ENCODE measurements at regions not wholly inside any gene's neighbourhood (a gene's known extent, or its start where the extent isn't known, plus 50 kb on each side); places are given as distances from the start of the nearest gene placed in this dataset.
A peak's percentile ranks its signal among the peaks of the same experiment; 100 is the strongest.
"Not testable (repeated sequence)": the region's sequence is repeated elsewhere in the genome, so short reads cannot be mapped to it uniquely, and the experiment has no call there.

GRCh38 chr6:153412519-153412918, 281.4 kb upstream of the RGS17 start:
- no peak for DNase-seq (ENCODE audit: low read depth)

GRCh38 chr6:153411070-153411648, 280.1 kb upstream of the RGS17 start:
- DNase-seq (ENCODE audit: low read depth), result no peak

- no peak for DNase-seq (ENCODE audit: low read depth)
These were observed 274.8 kb upstream of the RGS17 start for GRCh38 chr6:153405931-153406330.

GRCh38 chr6:153401751-153402150, 270.7 kb upstream of the RGS17 start:
- DNase-seq (ENCODE audit: low read depth), result no peak

- DNase-seq (ENCODE audit: low read depth), result peak; percentile 1
These were observed 261.1 kb upstream of the RGS17 start for GRCh38 chr6:153392156-153392555.

- DNase-seq (ENCODE audit: low read depth), result no peak
These were observed 242.8 kb upstream of the RGS17 start for GRCh38 chr6:153373869-153374268.

GRCh38 chr6:153368131-153368530, 237.0 kb upstream of the RGS17 start:
- DNase-seq (ENCODE audit: low read depth), result no peak

- no peak for DNase-seq (ENCODE audit: low read depth)
These were observed 235.9 kb upstream of the RGS17 start for GRCh38 chr6:153367021-153367420.

- no peak for DNase-seq (ENCODE audit: low read depth)
These were observed 226.3 kb upstream of the RGS17 start for GRCh38 chr6:153357391-153357790.

GRCh38 chr6:153340568-153340967, 209.5 kb upstream of the RGS17 start:
- DNase-seq (ENCODE audit: low read depth), result no peak

- no peak for DNase-seq (ENCODE audit: low read depth)
These were observed 203.0 kb upstream of the RGS17 start for GRCh38 chr6:153334121-153334520.

GRCh38 chr6:153331221-153331620, 200.1 kb upstream of the RGS17 start:
- DNase-seq (ENCODE audit: low read depth), result not testable (repeated sequence)

GRCh38 chr6:153328194-153328593, 197.1 kb upstream of the RGS17 start:
- no peak for DNase-seq (ENCODE audit: low read depth)

- no peak for DNase-seq (ENCODE audit: low read depth)
These were observed 194.6 kb upstream of the RGS17 start for GRCh38 chr6:153325661-153326060.

GRCh38 chr6:153312634-153313033, 181.6 kb upstream of the RGS17 start:
- peak; percentile 64 for DNase-seq (ENCODE audit: low read depth)

GRCh38 chr6:153309651-153310050, 178.6 kb upstream of the RGS17 start:
- no peak for DNase-seq (ENCODE audit: low read depth)

GRCh38 chr6:153302133-153302532, 171.1 kb upstream of the RGS17 start:
- DNase-seq (ENCODE audit: low read depth), result no peak

- peak; percentile 10 for DNase-seq (ENCODE audit: low read depth)
These were observed 170.5 kb upstream of the RGS17 start for GRCh38 chr6:153301602-153302001.

- not testable (repeated sequence) for DNase-seq (ENCODE audit: low read depth)
These were observed 151.4 kb upstream of the RGS17 start for GRCh38 chr6:153282456-153282855.

- no peak for DNase-seq (ENCODE audit: low read depth)
These were observed 144.9 kb upstream of the RGS17 start for GRCh38 chr6:153275997-153276396.

GRCh38 chr6:153272201-153272980, 141.3 kb upstream of the RGS17 start:
- DNase-seq (ENCODE audit: low read depth), result no peak

- DNase-seq (ENCODE audit: low read depth), result no peak
These were observed 132.4 kb upstream of the RGS17 start for GRCh38 chr6:153263489-153263888.

- DNase-seq (ENCODE audit: low read depth), result no peak
These were observed 120.2 kb upstream of the RGS17 start for GRCh38 chr6:153251326-153251725.

GRCh38 chr6:153237670-153238069, 106.6 kb upstream of the RGS17 start:
- DNase-seq (ENCODE audit: low read depth), result no peak

All from RPMI7951 (cell line).